Activated CD4-positive, alpha-beta T cell treated with anti-CD3 and anti-CD28 coated beads, Interleukin-2, amount 10 ng/mL, durations not matched to agents 24 days and 14 days (primary cell): ENCODE measurements at regions not wholly inside any gene's neighbourhood (a gene's known extent, or its start where the extent isn't known, plus 50 kb on each side); places are given as distances from the start of the nearest gene placed in this dataset.

Experiments
- DNase-seq: peaks from one replicate; pipeline ENCODE4 v3.0.0; 2022
- H3K27ac Mint-ChIP-seq: one replicate; pipeline ENCODE4 v1.8.0; 2022; ENCODE audit warnings: mild to moderate bottlenecking, mixed read lengths
- H3K27me3 Mint-ChIP-seq: one replicate; pipeline ENCODE4 v1.8.0; 2022; ENCODE audit warnings: mixed read lengths
- H3K36me3 Mint-ChIP-seq: one replicate; pipeline ENCODE4 v1.8.0; 2022; ENCODE audit warnings: low read depth, mild to moderate bottlenecking, mixed read lengths
- H3K4me1 Mint-ChIP-seq: one replicate; pipeline ENCODE4 v1.8.0; 2021; ENCODE audit warnings: mixed read lengths
- H3K4me3 Mint-ChIP-seq: one replicate; pipeline ENCODE4 v1.8.0; 2022; ENCODE audit warnings: mild to moderate bottlenecking, moderate library complexity, mixed read lengths
- H3K9me3 Mint-ChIP-seq: one replicate; pipeline ENCODE4 v1.8.0; 2021; ENCODE audit warnings: mixed read lengths
- intact Hi-C: fragments of 100-400 bp; cut with micrococcal nuclease; formaldehyde crosslinking; loops from one replicate; pipeline ENCODE4 v1.15.1; 2023

DNA sequence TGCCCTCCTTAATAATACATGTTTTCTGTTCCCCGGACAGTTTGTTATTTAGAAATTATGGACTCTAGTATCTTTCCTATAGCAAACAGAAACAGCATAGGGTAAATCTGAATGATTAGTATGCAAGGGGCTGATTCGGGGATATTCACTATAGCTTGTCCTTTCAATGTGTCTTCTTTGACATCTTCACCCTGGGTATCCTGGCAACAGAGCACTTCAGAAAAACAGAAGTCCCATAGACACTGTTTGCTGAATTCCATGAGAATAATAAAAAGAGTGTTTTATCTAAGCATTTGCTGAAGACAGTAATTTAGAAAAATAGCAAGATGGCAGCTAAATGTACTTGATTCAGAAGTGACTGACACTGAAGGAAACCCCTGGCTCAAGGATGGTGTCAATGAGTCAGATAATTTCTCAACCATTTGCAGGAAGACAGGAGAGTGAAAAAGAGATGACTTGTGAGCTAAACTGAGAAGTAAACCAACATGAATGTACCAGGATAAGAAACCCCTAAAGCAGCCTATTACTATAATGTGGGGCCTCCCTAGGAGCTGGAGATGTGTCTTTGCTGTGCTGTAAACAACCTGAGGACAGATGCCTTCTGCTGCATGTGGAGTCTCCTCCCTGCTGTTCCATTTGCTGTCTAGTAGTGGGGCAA is 246.2 kb downstream of the MAN2A1 start:
- Mint-ChIP-seq H3K4me3 (peak overlapping the region; percentile 8), H3K27me3 (no peaks in the 10 kb centered on the region), H3K36me3 (no peaks in the 10 kb centered on the region), H3K9me3 (peaks cover 4% of the 10 kb centered on the region), H3K27ac (peak overlapping the region; percentile 46), H3K4me1 (peaks cover 15% of the 10 kb centered on the region)
- intact Hi-C loops: loop anchor here (1.0 to 5.0 kb wide), 2 partner anchors 151 to 244 kb away; no protein-coding TSS in a partner anchor
- DNase-seq: no peak

- DNase-seq: peak; percentile 64
- Mint-ChIP-seq H3K27ac (peak overlapping the region; percentile 25), H3K4me3 (peak overlapping the region; percentile 27), H3K4me1 (peaks cover 15% of the 10 kb centered on the region), H3K9me3 (peaks cover 4% of the 10 kb centered on the region), H3K36me3 (no peaks in the 10 kb centered on the region), H3K27me3 (no peaks in the 10 kb centered on the region)
- intact Hi-C loops: loop anchor here (1.0 to 5.0 kb wide), 2 partner anchors 150 to 245 kb away; no protein-coding TSS in a partner anchor
These were observed 247.3 kb downstream of the MAN2A1 start for GRCh38 chr5:109936996-109937395.

- intact Hi-C loops: loop anchor here (5.0 kb wide), 1 partner anchor 246 kb away; no protein-coding TSS in a partner anchor
- no peak for DNase-seq
- Mint-ChIP-seq H3K27ac (no peak overlapping the region), H3K9me3 (peaks cover 4% of the 10 kb centered on the region), H3K36me3 (no peaks in the 10 kb centered on the region), H3K27me3 (no peaks in the 10 kb centered on the region), H3K4me1 (peaks cover 15% of the 10 kb centered on the region), H3K4me3 (no peak overlapping the region)
These were observed 248.2 kb downstream of the MAN2A1 start for GRCh38 chr5:109937951-109938350.

- no peaks in the 10 kb centered on the region for H3K36me3 Mint-ChIP-seq
- no peaks in the 10 kb centered on the region for H3K27me3 Mint-ChIP-seq
- H3K27ac Mint-ChIP-seq: no peak overlapping the region
- DNase-seq: no peak
- no peak overlapping the region for H3K4me3 Mint-ChIP-seq
- intact Hi-C loops: loop anchor here (5.0 kb wide), 1 partner anchor 246 kb away; no protein-coding TSS in a partner anchor
- H3K9me3 Mint-ChIP-seq: peaks cover 4% of the 10 kb centered on the region
- H3K4me1 Mint-ChIP-seq: peaks cover 15% of the 10 kb centered on the region
These were observed 248.7 kb downstream of the MAN2A1 start for GRCh38 chr5:109938453-109938852.

- Mint-ChIP-seq H3K9me3 (peaks cover 4% of the 10 kb centered on the region), H3K27me3 (peaks cover 2% of the 10 kb centered on the region), H3K27ac (no peak overlapping the region), H3K4me1 (peaks cover 15% of the 10 kb centered on the region), H3K36me3 (no peaks in the 10 kb centered on the region), H3K4me3 (no peak overlapping the region)
- intact Hi-C loops: loop anchor here (5.0 kb wide), 1 partner anchor 247 kb away; no protein-coding TSS in a partner anchor
- no peak for DNase-seq
These were observed 249.5 kb downstream of the MAN2A1 start for GRCh38 chr5:109939116-109939682.

- Mint-ChIP-seq H3K9me3 (peaks cover 4% of the 10 kb centered on the region), H3K27ac (no peak overlapping the region), H3K27me3 (peaks cover 2% of the 10 kb centered on the region), H3K4me1 (peaks cover 23% of the 10 kb centered on the region), H3K36me3 (no peaks in the 10 kb centered on the region), H3K4me3 (no peak overlapping the region)
- intact Hi-C loops: no loop called here
- no peak for DNase-seq
These were observed 252.9 kb downstream of the MAN2A1 start for GRCh38 chr5:109942646-109943045.

DNA sequence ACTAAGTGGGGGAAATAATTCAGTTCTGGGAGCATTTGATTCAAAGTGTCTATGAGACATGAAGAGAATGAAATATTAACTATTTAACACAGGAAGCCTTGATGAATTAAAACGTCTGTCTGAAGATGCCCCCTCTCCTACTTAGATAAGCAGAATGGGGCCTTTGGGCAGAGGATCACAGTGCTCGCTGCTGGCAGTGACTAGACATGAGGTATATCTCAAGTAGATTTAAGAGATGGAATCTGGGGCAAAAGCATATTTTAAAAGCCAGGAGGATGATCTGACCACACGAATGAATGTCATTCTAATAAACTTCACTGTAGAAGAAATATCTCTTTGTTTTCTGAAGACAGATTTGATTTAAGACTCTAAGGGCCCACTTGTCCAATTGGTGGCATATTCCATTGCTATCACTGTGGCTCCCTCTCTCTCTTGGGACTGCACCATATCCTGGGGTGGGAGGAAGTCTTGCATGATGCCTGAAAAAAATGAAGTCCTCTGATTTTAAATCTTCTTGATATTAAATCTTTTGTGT is 254.0 kb downstream of the MAN2A1 start:
- Mint-ChIP-seq H3K4me3 (no peak overlapping the region), H3K9me3 (peaks cover 4% of the 10 kb centered on the region), H3K4me1 (peaks cover 21% of the 10 kb centered on the region), H3K36me3 (no peaks in the 10 kb centered on the region), H3K27me3 (peaks cover 2% of the 10 kb centered on the region), H3K27ac (no peak overlapping the region)
- intact Hi-C loops: loop anchor here (2.0 kb wide), 1 partner anchor 19 kb away; no protein-coding TSS in a partner anchor
- no peak for DNase-seq

GRCh38 chr5:109944461-109944860 is 254.7 kb downstream of the MAN2A1 start:
- no peak overlapping the region for H3K27ac Mint-ChIP-seq
- intact Hi-C loops: loop anchor here (2.0 kb wide), 1 partner anchor 18 kb away; no protein-coding TSS in a partner anchor
- H3K27me3 Mint-ChIP-seq: peaks cover 2% of the 10 kb centered on the region
- H3K4me1 Mint-ChIP-seq: peaks cover 21% of the 10 kb centered on the region
- DNase-seq: no peak
- H3K4me3 Mint-ChIP-seq: no peak overlapping the region
- peaks cover 4% of the 10 kb centered on the region for H3K9me3 Mint-ChIP-seq
- H3K36me3 Mint-ChIP-seq: no peaks in the 10 kb centered on the region

DNA sequence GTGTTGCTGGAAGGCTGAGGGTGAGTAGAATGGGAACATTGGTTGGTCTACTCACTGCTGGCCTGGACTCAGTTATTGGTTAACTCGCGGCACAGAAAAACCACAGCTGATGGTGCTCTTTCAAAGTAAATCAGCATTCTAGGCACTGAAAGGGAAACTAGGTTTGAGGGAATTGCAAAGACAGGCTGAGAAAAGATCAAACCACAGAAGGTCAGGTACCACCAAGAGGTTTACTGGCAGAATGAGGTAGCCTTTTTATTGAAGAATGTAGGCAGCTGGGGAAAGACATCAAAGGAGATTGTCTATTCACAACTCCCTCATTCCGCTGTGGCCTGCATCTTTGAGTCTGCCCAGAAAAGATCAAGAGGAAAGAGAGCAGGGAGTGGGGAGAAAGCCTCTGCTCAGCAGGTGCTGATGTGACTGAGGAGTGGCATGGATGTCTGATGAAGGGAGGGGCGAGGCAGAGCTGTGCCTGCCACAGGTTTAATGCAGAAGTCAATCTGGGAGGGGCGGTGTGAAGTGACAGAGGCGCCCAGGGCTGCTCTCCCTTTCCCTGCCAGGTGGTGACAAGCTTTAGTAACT is 255.5 kb downstream of the MAN2A1 start:
- intact Hi-C loops: loop anchor here (2.0 kb wide), 1 partner anchor 18 kb away; no protein-coding TSS in a partner anchor

DNA sequence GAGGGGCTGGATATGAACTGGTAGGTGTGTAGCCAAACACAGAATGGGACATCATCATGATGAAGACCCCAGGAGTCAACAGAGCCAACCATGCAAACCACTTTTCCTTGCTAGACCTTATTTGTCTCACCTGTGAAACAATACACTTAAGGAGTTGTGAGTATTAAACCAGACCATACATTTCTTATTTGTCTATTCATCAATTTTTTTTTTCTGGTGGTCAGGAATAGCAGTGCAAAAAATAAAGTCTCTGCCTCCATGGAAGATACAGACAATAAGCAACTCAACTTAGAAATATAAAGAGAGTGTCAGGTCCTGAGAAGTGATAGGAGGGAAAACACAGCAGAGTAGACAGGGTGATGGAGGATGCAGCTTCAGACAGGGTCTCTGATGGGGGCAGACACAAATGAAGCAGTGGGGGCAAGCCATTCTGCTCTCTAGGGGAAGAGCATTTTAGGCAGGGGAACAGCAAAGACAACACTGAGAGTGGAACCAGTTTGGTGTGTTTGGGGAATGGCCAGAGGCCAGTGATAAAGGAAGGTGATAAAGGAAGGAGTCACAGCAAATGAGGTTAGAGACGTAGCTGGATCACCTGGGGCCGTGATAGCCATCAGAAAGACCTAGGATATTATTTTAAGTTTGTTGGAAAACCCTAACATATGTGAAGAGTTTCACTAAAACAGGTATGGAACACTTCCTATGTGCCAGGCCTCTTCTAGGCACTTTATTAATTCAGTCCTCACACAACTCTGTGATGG is 256.2 kb downstream of the MAN2A1 start:
- Mint-ChIP-seq H3K4me1 (peaks cover 21% of the 10 kb centered on the region), H3K36me3 (no peaks in the 10 kb centered on the region), H3K9me3 (no peaks in the 10 kb centered on the region), H3K27me3 (peaks cover 2% of the 10 kb centered on the region), H3K4me3 (no peak overlapping the region), H3K27ac (no peak overlapping the region)
- DNase-seq: peak; percentile 39
- intact Hi-C loops: loop anchor here (2.0 kb wide), 1 partner anchor 17 kb away; no protein-coding TSS in a partner anchor

More for the DNA sequence above, 255.5 kb downstream of the MAN2A1 start:
- Mint-ChIP-seq H3K27me3 (peaks cover 2% of the 10 kb centered on the region), H3K9me3 (no peaks in the 10 kb centered on the region), H3K27ac (no peak overlapping the region), H3K4me1 (peaks cover 21% of the 10 kb centered on the region), H3K4me3 (peak overlapping the region; percentile 2), H3K36me3 (no peaks in the 10 kb centered on the region)
- DNase-seq: peak; percentile 58

DNA sequence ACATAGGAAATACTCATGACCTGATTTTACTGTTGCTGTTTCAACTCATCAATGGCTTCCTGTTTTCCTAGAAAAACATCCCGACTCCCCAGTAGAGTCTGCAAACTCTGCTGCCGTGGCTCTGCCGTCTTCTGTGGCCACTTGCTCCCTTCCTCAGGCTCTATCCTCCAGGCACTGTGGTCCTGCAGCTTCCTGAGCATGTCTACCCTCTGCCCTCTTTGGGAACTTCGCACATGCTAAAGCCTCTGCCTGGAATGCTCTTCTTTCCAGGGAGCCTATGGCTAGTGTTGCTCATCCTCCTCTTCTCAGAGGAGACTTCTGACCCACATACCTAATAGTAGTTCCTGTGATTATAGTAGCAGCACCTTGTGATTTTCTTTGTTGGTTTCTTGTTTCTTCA is 256.9 kb downstream of the MAN2A1 start:
- intact Hi-C loops: no loop called here

GRCh38 chr5:109947667-109948066 is 257.9 kb downstream of the MAN2A1 start:
- H3K27ac Mint-ChIP-seq: no peak overlapping the region
- H3K36me3 Mint-ChIP-seq: no peaks in the 10 kb centered on the region
- no peak for DNase-seq
- intact Hi-C loops: no loop called here
- peaks cover 21% of the 10 kb centered on the region for H3K4me1 Mint-ChIP-seq
- peaks cover 2% of the 10 kb centered on the region for H3K27me3 Mint-ChIP-seq
- H3K9me3 Mint-ChIP-seq: no peaks in the 10 kb centered on the region
- no peak overlapping the region for H3K4me3 Mint-ChIP-seq

More for the DNA sequence above, 256.9 kb downstream of the MAN2A1 start:
- Mint-ChIP-seq H3K27ac (no peak overlapping the region), H3K36me3 (no peaks in the 10 kb centered on the region), H3K9me3 (no peaks in the 10 kb centered on the region), H3K4me1 (peaks cover 21% of the 10 kb centered on the region), H3K4me3 (no peak overlapping the region), H3K27me3 (peaks cover 2% of the 10 kb centered on the region)
- DNase-seq: peak; percentile 34

DNA sequence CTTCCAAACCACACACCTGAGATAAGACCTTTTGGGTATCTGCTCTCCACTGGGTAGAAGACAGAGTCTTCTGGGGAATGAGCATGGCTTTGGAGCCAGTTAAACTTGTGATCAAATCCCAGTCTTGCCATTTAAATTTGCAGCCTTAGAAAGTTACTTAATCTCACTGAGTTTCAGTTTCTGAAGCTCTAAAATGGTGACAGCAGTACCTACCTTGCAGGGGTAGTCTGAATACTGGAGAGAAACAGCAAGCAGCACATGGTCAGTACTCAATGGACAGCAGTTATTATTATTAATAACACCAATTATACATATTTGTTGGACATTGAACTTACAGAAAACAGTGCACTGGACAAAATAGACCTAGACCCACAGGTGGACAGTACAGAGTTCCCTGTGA is 260.9 kb downstream of the MAN2A1 start:
- Mint-ChIP-seq H3K36me3 (no peaks in the 10 kb centered on the region), H3K4me3 (no peak overlapping the region)
- peak; percentile 37 for DNase-seq

More for the DNA sequence above, 260.9 kb downstream of the MAN2A1 start:
- H3K9me3 Mint-ChIP-seq: no peaks in the 10 kb centered on the region
- no peak overlapping the region for H3K27ac Mint-ChIP-seq
- intact Hi-C loops: no loop called here
- no peaks in the 10 kb centered on the region for H3K27me3 Mint-ChIP-seq
- peaks cover 7% of the 10 kb centered on the region for H3K4me1 Mint-ChIP-seq
